ENCODE measurements at regions not wholly inside any gene's neighbourhood (a gene's known extent, or its start where the extent isn't known, plus 50 kb on each side); places are given as distances from the start of the nearest gene placed in this dataset.

DNA sequence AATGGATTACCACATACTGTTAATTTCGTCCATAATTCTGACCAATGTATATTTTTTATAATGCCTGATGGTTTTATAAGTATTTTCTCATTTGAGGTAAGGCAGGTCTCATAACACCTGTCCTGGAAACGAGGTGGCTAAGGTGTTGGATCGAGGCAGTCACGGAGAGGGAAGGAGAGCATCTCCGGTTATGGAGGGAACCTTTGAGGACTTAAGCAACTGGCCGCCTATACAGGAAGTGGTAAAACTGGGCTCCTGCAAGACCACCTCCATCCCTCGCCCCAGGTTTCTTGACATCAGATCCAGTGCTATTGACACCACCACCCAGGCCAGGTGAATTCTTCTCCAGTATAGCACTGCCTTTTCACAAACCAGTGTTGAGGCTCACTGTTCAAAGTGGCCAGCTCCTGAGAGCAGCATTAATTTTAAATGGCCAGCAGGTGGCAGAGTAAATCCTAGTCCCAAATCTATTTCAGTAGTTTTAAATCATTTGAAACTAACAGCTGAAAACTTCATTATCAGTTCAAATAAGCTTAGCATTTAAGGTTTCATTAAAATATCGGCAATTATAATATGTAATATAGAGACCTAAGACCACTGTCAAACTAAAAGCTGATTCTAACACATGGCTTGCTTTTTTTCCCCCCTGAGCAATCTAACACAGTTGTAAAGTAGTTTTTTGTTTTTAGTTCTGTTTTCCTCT lies 100.8 kb downstream of the PPM1A start:
- peak; percentile 55 for DNase-seq (ENCODE audit: low spot score)

DNA sequence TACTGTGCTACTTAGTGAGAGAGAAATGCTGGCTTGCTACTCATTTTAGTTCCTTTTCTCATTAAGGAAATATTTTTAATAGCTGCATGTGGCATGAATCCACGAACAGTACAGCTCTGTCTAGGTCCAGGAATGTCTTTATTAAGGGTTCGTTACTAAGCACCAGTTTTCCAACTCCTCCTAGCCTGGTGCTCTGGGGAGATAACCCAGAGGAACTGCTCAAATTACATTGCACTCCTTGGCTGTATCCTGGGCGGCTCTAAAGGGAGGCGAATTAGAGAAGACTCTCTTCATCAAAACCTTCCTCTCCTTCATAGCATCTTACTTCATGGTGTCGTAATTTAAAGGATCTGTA lies 101.3 kb downstream of the PPM1A start:
- peak; percentile 21 for DNase-seq (ENCODE audit: low spot score)

DNA sequence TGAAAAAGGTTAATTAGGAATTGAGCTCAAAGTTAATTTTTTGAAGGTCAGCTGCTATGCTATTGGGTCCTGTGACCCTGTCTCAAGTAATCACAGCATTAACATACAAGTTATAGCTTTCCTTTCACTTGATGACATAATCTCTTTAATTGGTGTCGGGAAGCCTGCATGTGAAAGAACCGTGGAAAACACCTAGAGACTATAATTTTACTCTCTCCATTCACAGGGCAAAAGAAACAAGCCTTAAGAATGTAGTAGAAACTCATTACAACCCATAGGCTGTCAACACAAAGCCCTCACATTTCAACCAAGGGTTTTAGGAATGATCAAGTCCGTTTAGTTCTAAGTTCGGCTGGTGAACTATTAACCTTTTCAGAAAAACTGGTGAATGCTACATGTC lies 104.4 kb downstream of the PPM1A start:
- DNase-seq (ENCODE audit: low spot score) = no peak

DNA sequence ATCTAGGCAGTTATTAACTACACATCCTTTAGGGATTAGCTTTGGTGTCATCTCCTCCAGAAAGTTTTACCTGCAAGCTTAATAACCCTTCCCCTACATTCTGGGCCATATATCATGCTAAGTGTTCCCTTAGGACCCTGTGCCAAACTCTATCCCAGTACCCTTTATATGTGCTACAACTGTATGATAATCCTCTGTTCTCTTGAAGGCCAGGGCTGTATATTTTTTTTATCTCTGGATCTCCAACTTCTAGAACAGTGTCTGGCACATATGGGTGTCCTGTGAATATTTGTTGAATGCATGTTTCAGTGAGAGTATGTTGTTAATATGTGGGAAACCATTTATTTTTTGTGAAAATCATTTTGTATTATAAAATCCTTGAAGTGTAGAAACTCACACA lies 106.7 kb downstream of the PPM1A start:
- DNase-seq (ENCODE audit: low spot score) = peak; percentile 45

DNA sequence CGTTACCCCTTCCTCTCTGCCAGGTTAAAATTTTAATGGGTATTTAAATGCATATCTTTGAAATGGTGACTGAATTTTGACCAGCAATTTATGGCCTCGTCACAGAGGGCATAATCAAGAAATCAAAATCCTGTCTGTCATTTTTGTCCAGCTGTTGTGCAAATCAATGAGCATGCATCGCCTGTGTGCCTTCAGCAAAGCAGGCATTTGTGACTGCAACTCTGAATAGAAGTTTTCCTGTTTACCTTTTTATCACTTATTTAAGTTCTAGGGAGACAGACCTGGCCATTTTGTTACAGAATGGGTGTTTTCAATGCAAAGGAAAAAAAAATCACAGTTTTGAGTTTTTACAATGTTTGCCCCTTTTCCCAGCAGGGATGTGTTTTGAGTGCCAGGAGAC lies 107.4 kb downstream of the PPM1A start:
- DNase-seq (ENCODE audit: low spot score) = peak; percentile 30

DNA sequence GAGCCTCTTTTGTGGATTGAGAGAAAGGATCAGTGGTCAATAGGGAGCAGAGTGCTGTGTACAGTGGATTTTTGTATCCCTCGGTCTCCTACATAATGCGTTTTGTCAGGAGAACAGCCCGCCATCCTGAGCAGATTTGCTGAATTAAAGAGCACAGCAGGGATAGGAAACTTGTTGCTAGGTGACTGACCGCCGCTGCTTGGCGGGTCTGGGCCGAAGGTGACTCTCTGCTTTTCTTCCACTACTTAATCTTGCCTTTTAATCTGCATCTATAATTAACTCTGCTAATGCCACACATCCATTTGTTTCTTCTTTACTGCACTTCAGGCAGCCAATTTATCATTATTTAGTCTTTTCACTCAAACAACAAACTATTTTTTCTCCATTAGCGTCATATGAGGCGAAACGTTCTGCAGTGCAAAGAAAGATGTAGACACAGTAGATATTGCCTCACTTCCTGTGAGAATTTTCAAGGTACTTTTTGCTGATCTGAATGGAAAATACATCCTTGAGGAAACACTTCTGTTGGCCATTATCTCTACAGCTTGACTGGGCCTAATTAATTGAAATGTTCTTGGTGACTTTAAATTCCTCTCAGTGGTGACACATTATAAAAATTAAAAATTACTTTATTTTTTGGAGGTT lies 108.0 kb downstream of the PPM1A start:
- peak; percentile 91 for DNase-seq (ENCODE audit: low spot score)

DNA sequence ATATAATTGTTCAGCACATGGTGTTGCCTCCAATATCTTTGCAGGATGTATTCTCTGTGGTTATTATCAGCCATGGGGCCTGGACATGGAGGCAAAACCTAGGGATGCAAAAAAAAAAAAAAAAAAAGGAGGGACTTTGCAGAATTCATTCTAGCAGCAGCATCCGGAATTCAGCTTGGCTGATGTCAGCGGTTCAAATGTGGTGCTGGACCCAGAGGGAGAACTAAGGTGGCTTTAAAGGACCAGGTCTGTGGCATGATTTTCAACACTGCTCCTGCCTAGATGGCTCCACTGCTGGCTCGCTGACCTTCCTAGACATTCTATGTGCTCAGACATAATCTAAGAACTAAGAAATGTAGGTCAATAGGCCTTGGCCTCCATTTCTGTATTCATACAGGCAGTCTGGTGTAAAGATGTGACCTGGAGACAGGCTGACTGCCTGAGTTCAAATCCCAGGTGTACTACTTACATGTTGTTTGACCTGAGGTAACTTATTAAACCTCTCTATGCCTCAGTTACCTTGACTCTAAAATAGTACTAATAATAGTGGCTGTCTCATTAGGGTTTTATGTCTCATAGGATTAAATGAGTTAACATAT lies 108.6 kb downstream of the PPM1A start:
- peak; percentile 68 for DNase-seq (ENCODE audit: low spot score)

DNA sequence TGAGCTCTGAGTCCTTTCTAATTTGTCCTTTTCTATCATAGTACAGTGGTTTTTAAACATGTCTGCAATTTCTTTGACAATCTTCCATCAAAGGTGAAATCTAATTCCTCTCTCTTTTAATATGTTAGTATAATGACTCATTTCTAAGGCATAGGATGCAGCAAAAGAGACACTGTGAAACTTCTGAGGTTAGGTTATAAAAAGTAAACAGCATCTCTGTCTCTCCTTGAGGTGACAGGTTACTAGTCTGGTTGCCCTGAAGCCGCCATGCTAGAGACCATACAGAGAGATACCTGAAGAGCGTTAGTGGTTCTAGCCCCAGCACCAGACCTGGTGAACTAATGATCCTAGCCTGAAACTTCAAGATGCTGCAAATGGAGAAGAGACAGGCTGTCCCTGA lies 114.3 kb downstream of the PPM1A start:
- DNase-seq (ENCODE audit: low spot score) = no peak

DNA sequence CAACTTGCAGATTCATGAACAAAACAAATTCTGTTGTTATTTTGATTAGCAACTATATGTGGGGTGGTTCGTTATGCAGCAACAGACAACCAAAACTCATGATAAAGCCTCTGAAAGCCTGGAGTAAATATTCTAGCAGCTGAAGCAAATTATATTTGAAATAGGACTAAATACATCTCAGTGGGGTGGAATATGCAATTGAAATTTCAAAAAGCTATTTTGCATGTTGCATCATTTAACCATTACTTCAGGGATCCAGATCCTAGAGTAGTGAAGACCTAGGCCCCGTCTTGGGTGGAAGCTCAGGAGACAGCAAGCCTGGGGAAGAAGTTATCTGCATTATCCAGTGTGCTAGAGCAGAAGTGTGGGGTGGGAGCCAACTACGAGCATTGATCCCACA lies 114.7 kb downstream of the PPM1A start:
- DNase-seq (ENCODE audit: low spot score) = no peak

DNA sequence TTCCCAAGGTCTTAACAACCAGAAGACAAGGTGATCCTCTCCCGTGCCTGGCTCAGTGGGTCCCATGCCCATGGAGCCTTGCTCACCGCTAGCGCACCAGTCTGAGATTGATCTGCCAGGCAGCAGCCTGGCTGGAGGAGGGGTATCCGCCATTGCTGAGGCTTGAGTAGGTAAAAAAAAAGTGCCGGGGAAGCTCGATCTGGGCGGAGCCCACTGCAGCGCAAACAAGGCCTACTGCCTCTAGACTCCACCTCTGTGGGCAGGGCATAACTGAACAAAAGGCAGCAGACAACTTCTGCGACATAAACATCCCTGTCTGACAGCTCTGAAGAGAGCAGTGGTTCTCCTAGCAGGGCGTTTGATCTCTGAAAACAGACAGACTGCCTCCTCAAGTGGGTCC lies 104.0 kb downstream of the C14orf39 start:
- peak; percentile 29 for DNase-seq (ENCODE audit: low spot score)
